T1000 (cell line): ENCODE measurements at regions not wholly inside any gene's neighbourhood (a gene's known extent, or its start where the extent isn't known, plus 50 kb on each side); places are given as distances from the start of the nearest gene placed in this dataset.

ENCODE experiments used
- DNase-seq: peaks from one replicate; lab custom pipeline; 2025; ENCODE audit warnings: mixed read lengths; lab: John Stamatoyannopoulos, UW

GRCh38 chr6:4008324-4009047, 70.5 kb downstream of the FAM217A start:
- no peak for DNase-seq

- DNase-seq: no peak
Observed at GRCh38 chr6:4009486-4009885, 69.5 kb downstream of the FAM217A start.

GRCh38 chr6:4010048-4010447, 68.9 kb downstream of the FAM217A start:
- no peak for DNase-seq

- no peak for DNase-seq
Observed at GRCh38 chr6:4010689-4011090, 68.2 kb downstream of the FAM217A start.

- DNase-seq: no peak
Observed at GRCh38 chr6:4012826-4013225, 66.1 kb downstream of the FAM217A start.

GRCh38 chr6:4017058-4017739, 61.7 kb downstream of the FAM217A start:
- no peak for DNase-seq

GRCh38 chr6:4017834-4018170, 61.1 kb downstream of the FAM217A start:
- no peak for DNase-seq

GRCh38 chr6:4018171-4018923, 60.6 kb downstream of the FAM217A start:
- DNase-seq: peak; percentile 81
